PC-9 (cell line): ENCODE measurements at regions not wholly inside any gene's neighbourhood (a gene's known extent, or its start where the extent isn't known, plus 50 kb on each side); places are given as distances from the start of the nearest gene placed in this dataset.

Experiments used
- BruUV-seq: library from RNA; stranded (reverse); fragments of 400-500 nt; replicated peaks from 2 replicates; lab custom pipeline; 2021; lab: Mats Ljungman, UMichigan
- CTCF ChIA-PET: fragments of 300-600 bp; sonication (Branson Sonifier 250); formaldehyde crosslinking; loops from one replicate; lab custom pipeline; 2022; ENCODE audit warnings: antibody characterized with exemption; lab: Charles Lee
- POLR2A ChIA-PET: fragments of 300-600 bp; sonication (Branson Sonifier 250); formaldehyde crosslinking; loops from one replicate; lab custom pipeline; 2022; ENCODE audit warnings: antibody characterized with exemption; ENCODE audit not compliant: unreplicated experiment; lab: Charles Lee
- DNase-seq, 2 experiments: peaks; one replicate each; pipeline versions ENCODE4 v3.0.0 to v3.0.0-alpha.2; 2015 to 2022; ENCODE audit warnings: mixed read lengths in 1 of 2
- H2AFZ ChIP-seq: fragments of 200-600 bp; sonication (generic); 2 replicates; pipeline ENCODE4 v1.8.1; 2017; ENCODE audit warnings: antibody characterized with exemption
- H3F3A ChIP-seq: fragments of 200-600 bp; sonication (generic); 2 replicates; pipeline ENCODE4 v1.8.1; 2017; ENCODE audit warnings: antibody characterized with exemption, mild to moderate bottlenecking, low read depth; ENCODE audit not compliant: insufficient read depth
- H3K27ac ChIP-seq: fragments of 200-600 bp; sonication (generic); 2 replicates; pipeline ENCODE4 v1.6.1; 2016; ENCODE audit warnings: mixed run types
- H3K27me3 ChIP-seq: fragments of 200-600 bp; sonication (generic); 2 replicates; pipeline ENCODE4 v1.6.1; 2016; ENCODE audit warnings: low read depth, mixed run types; ENCODE audit not compliant: insufficient read depth
- H3K36me3 ChIP-seq: fragments of 200-600 bp; sonication (generic); 2 replicates; pipeline ENCODE4 v1.6.1; 2016; ENCODE audit warnings: low read depth, mixed run types
- H3K4me1 ChIP-seq: fragments of 200-600 bp; sonication (generic); replicated peaks from 2 replicates; pipeline ENCODE4 v1.6.1; 2016; ENCODE audit warnings: mixed run types; ENCODE audit not compliant: insufficient read depth
- H3K4me2 ChIP-seq: fragments of 200-600 bp; sonication (generic); 2 replicates; pipeline ENCODE4 v1.6.1; 2017; ENCODE audit warnings: mixed run types
- H3K4me3 ChIP-seq: fragments of 200-600 bp; sonication (generic); 2 replicates; pipeline ENCODE4 v1.6.1; 2016; ENCODE audit warnings: mixed run types
- H3K79me2 ChIP-seq: fragments of 200-600 bp; sonication (generic); 2 replicates; pipeline ENCODE4 v1.6.1; 2017; ENCODE audit warnings: low read depth, mixed run types
- H3K9me2 ChIP-seq: fragments of 200-600 bp; sonication (generic); 2 replicates; pipeline ENCODE4 v1.8.1; 2017; ENCODE audit warnings: mild to moderate bottlenecking; ENCODE audit not compliant: insufficient read depth
- H3K9me3 ChIP-seq: fragments of 200-600 bp; sonication (generic); 2 replicates; pipeline ENCODE4 v1.8.1; 2016; ENCODE audit warnings: low read depth; ENCODE audit not compliant: insufficient read depth
- H4K20me1 ChIP-seq: fragments of 200-600 bp; sonication (generic); 2 replicates; pipeline ENCODE4 v1.8.1; 2017; ENCODE audit not compliant: insufficient read depth
- CTCF ChIP-seq: fragments of 200-600 bp; sonication (generic); conservative IDR thresholded peaks from 2 replicates; pipeline ENCODE4 v1.6.1; 2017; ENCODE audit warnings: mixed run types, antibody characterized with exemption, mild to moderate bottlenecking, moderate library complexity
- EZH2 ChIP-seq: fragments of 200-600 bp; sonication (generic); IDR thresholded peaks from 2 replicates; pipeline ENCODE4 v1.8.0; 2017; ENCODE audit warnings: antibody characterized with exemption, low read depth
- intact Hi-C: fragments of 100-400 bp; cut with micrococcal nuclease; formaldehyde crosslinking; loops from one replicate; pipeline ENCODE4 v1.10.0; 2022; ENCODE audit not compliant: unreplicated experiment

DNA sequence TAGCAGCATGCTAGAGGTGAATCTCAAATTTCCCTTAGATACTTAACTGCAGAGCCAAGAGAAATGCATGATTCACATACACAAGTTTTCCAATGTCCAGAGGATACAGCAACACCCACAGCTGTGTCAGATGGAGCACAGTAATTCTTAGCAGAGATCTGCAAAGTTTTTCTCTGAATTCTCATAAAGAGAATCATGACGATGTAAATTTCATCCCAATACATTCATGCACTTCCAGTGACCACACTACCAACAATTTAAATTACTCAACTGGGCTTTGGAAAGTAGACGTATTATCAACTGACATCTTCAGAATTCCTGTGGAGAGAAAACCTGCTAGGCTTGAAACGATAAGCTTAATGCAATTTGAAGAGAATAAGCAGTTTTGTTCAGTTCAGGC lies 378.8 kb upstream of the TLE4 start:
- Histone ChIP-seq H3F3A (no peaks in the 10 kb centered on the region), H3K4me2 (no peak overlapping the region), H3K9me2 (no peaks in the 10 kb centered on the region), H3K9me3 (no peaks in the 10 kb centered on the region), H3K4me3 (no peak overlapping the region), H3K4me1 (no peaks in the 10 kb centered on the region), H2AFZ (no peak overlapping the region), H3K27ac (no peak overlapping the region), H3K79me2 (no peaks in the 10 kb centered on the region), H3K27me3 (no peaks in the 10 kb centered on the region; the same call in 1 of the 2 replicates), H3K36me3 (no peaks in the 10 kb centered on the region), H4K20me1 (no peaks in the 10 kb centered on the region)
- no TSS peak for BruUV-seq
- DNase-seq = no peak
- TF ChIP-seq EZH2 = no peak
- no peak for TF ChIP-seq CTCF
- POLR2A ChIA-PET = no interaction called here
- intact Hi-C loops = no loop called here
- CTCF ChIA-PET = no interaction called here

DNA sequence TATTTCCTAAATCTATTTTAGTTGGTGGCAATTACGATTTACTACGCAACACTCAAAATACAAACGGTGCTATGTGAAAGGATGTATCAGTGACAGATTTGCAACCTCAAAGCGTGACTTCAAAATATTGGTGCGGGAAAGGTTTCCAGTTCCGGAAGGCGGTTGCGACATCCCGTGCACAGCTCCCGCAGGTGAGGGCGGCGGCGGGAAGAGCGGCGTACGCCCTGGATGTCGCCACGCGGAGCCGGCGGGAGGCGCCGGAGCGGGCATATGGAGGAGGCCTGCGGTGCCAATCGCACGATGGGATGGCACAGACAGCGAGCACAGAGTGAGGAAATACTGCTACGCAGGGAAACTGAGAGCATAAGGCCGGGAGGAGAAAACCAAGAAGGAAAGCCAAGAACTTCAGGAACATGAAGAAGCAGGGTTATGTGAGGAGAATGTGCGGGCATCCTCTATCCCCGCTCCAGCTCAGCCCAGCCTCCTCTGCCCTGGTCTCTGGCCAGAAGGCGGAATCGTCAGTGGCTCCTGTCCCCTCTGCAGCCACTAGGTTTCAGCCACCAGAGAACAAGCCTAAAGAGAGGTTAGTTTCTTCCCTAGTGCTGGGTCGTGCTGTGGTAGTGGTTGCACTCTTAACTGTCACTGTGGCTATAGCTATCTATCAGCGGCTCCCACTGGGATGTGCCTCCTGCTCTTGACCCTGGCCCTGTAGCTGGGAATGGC lies 378.1 kb upstream of the TLE4 start:
- CTCF ChIA-PET = no interaction called here
- Histone ChIP-seq H3K79me2 (no peaks in the 10 kb centered on the region), H4K20me1 (no peaks in the 10 kb centered on the region), H3K27ac (no peak overlapping the region), H3K36me3 (no peaks in the 10 kb centered on the region), H3K9me3 (no peaks in the 10 kb centered on the region), H2AFZ (no peak overlapping the region), H3K27me3 (no peaks in the 10 kb centered on the region; the same call in 1 of the 2 replicates), H3K4me1 (no peaks in the 10 kb centered on the region), H3K4me3 (no peak overlapping the region), H3K9me2 (no peaks in the 10 kb centered on the region), H3K4me2 (no peak overlapping the region), H3F3A (no peaks in the 10 kb centered on the region)
- DNase-seq = no peak
- no TSS peak for BruUV-seq
- TF ChIP-seq CTCF (no peak), EZH2 (no peak)
- intact Hi-C loops = no loop called here
- POLR2A ChIA-PET = no interaction called here

DNA sequence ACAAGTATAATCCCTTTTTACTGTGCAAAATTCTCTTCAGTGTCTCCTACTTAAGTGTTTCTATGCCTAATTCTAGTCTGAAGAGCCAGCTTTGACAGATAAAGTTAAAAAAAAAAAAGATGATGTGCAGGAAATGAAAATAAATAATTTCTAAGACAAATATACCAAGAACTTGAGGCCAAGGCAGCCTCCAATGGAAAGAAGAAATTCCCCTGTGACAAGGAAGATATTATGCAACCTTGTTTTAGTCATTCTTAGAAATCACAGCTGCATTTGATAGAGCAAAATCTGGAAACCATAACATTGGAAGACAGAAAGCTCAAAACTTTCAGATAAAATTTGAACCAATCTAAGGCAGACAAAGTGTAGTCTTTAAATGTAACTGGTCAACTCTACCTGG lies 375.9 kb upstream of the TLE4 start:
- POLR2A ChIA-PET = no interaction called here

More for the DNA sequence above, 375.9 kb upstream of the TLE4 start:
- Histone ChIP-seq H4K20me1 (no peaks in the 10 kb centered on the region), H3K9me3 (no peaks in the 10 kb centered on the region), H2AFZ (no peak overlapping the region), H3K27ac (no peak overlapping the region), H3K36me3 (no peaks in the 10 kb centered on the region), H3K27me3 (no peaks in the 10 kb centered on the region), H3F3A (no peaks in the 10 kb centered on the region), H3K4me2 (no peak overlapping the region), H3K79me2 (no peaks in the 10 kb centered on the region), H3K9me2 (no peaks in the 10 kb centered on the region), H3K4me1 (no peaks in the 10 kb centered on the region), H3K4me3 (no peak overlapping the region)
- no peak for DNase-seq
- intact Hi-C loops = no loop called here
- CTCF ChIA-PET = no interaction called here
- no TSS peak for BruUV-seq
- TF ChIP-seq CTCF (no peak), EZH2 (no peak)
